Erythroblast (primary cell): ENCODE measurements at regions not wholly inside any gene's neighbourhood (a gene's known extent, or its start where the extent isn't known, plus 50 kb on each side); places are given as distances from the start of the nearest gene placed in this dataset.

Experiments
- GATA1 ChIP-seq: IDR thresholded peaks from 2 replicates; pipeline ENCODE4 v1.6.1; 2011; ENCODE audit warnings: low read depth, mild to moderate bottlenecking, control low read depth, low read length, moderate library complexity
- POLR2A ChIP-seq: IDR thresholded peaks from 2 replicates; pipeline ENCODE4 v1.6.1; 2011; ENCODE audit warnings: mild to moderate bottlenecking, low read length

DNA sequence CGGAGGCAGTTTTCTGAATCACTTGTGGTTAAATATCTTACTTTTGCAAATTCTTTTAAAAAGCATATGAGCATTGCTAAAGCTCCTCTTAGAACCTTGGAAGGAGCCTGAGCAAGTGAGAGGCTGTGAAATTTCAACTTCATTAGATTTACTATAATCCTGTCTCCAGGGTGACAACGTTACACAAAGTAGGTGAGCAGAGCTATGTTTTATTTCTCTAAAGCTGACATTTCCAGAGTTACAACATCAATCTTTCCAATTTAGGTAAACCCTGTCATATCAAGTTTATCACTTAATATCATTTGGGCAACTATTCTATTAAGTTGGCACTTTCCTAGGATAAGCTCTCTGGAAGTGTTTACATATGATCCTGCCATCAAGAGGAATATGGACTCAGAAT lies 544.9 kb upstream of the CBLB start:
- no peak for TF ChIP-seq POLR2A
- no peak for TF ChIP-seq GATA1
